ENCODE measurements at regions not wholly inside any gene's neighbourhood (a gene's known extent, or its start where the extent isn't known, plus 50 kb on each side); places are given as distances from the start of the nearest gene placed in this dataset.
"Not testable (repeated sequence)": the region's sequence is repeated elsewhere in the genome, so short reads cannot be mapped to it uniquely, and the experiment has no call there.

- no peak for DNase-seq
Measured at GRCh38 chr13:53101883-53102282, 73.3 kb downstream of the OLFM4 start.

GRCh38 chr13:53104136-53104535, 75.5 kb downstream of the OLFM4 start:
- no peak for DNase-seq

GRCh38 chr13:53105477-53105876, 76.9 kb downstream of the OLFM4 start:
- DNase-seq, result no peak

- DNase-seq, result no peak
Measured at GRCh38 chr13:53105890-53106289, 77.3 kb downstream of the OLFM4 start.

- no peak for DNase-seq
Measured at GRCh38 chr13:53110181-53110580, 81.6 kb downstream of the OLFM4 start.

GRCh38 chr13:53110614-53111013, 82.0 kb downstream of the OLFM4 start:
- DNase-seq, result no peak

- DNase-seq, result no peak
Measured at GRCh38 chr13:53112522-53112921, 83.9 kb downstream of the OLFM4 start.

- not testable (repeated sequence) for DNase-seq
Measured at GRCh38 chr13:53117048-53117447, 88.4 kb downstream of the OLFM4 start.

- DNase-seq, result no peak
Measured at GRCh38 chr13:53121131-53121773, 92.6 kb downstream of the OLFM4 start.

- DNase-seq, result no peak
Measured at GRCh38 chr13:53121919-53122318, 93.3 kb downstream of the OLFM4 start.

- no peak for DNase-seq
Measured at GRCh38 chr13:53123536-53123935, 94.9 kb downstream of the OLFM4 start.

- DNase-seq, result no peak
Measured at GRCh38 chr13:53124623-53125022, 96.0 kb downstream of the OLFM4 start.

GRCh38 chr13:53126841-53127245, 98.2 kb downstream of the OLFM4 start:
- no peak for DNase-seq

GRCh38 chr13:53127373-53127772, 98.8 kb downstream of the OLFM4 start:
- no peak for DNase-seq

GRCh38 chr13:53129864-53130393, 101.3 kb downstream of the OLFM4 start:
- no peak for DNase-seq

- DNase-seq, result no peak
Measured at GRCh38 chr13:53131361-53131760, 102.7 kb downstream of the OLFM4 start.

- no peak for DNase-seq
Measured at GRCh38 chr13:53135301-53135700, 106.7 kb downstream of the OLFM4 start.

GRCh38 chr13:53136554-53137215, 108.1 kb downstream of the OLFM4 start:
- DNase-seq, result no peak

- DNase-seq, result no peak
Measured at GRCh38 chr13:53137779-53138178, 109.2 kb downstream of the OLFM4 start.

GRCh38 chr13:53138376-53139036, 109.9 kb downstream of the OLFM4 start:
- no peak for DNase-seq

- DNase-seq, result no peak
Measured at GRCh38 chr13:53141336-53141735, 112.7 kb downstream of the OLFM4 start.

GRCh38 chr13:53142306-53142705, 113.7 kb downstream of the OLFM4 start:
- DNase-seq, result no peak

- no peak for DNase-seq
Measured at GRCh38 chr13:53143757-53144339, 115.2 kb downstream of the OLFM4 start.

GRCh38 chr13:53144826-53145225, 116.2 kb downstream of the OLFM4 start:
- no peak for DNase-seq

Data from T-helper 1 cell (primary cell).